PFSK-1 (cell line): ENCODE measurements at regions not wholly inside any gene's neighbourhood (a gene's known extent, or its start where the extent isn't known, plus 50 kb on each side); places are given as distances from the start of the nearest gene placed in this dataset.

Experiments used
- FOXP2 ChIP-seq: optimal IDR thresholded peaks from 2 replicates; pipeline ENCODE3; 2011; ENCODE audit warnings: borderline replicate concordance, control low read depth, inconsistent platforms; ENCODE audit not compliant: insufficient read depth; ENCODE audit errors: extremely low read length, extremely low read depth
- POLR2AphosphoS5 ChIP-seq: IDR thresholded peaks from 2 replicates; pipeline ENCODE4 v1.6.1; 2012; ENCODE audit warnings: low read depth, mild to moderate bottlenecking, control low read depth, low read length, moderate library complexity
- REST ChIP-seq, 2 experiments: IDR thresholded peaks; 2 replicates each; pipeline versions ENCODE4 v1.6.1 to v1.8.0; 2011 to 2012; ENCODE audit warnings: low read depth in 2 of 2, low read length in 2 of 2, control low read depth in 1 of 2, inconsistent platforms in 1 of 2, mild to moderate bottlenecking in 1 of 2, moderate library complexity in 1 of 2; ENCODE audit not compliant: insufficient read depth in 1 of 2
- SIN3A ChIP-seq: IDR thresholded peaks from 2 replicates; pipeline ENCODE4 v1.6.1; 2012; ENCODE audit warnings: mild to moderate bottlenecking, low read length, moderate library complexity, borderline replicate concordance; ENCODE audit not compliant: insufficient read depth

- TF ChIP-seq FOXP2 (no peak), REST (IDR thresholded peaks at IDR 0.05; ENCODE audit: insufficient read depth in 1 of 2, low read depth in 2 of 2, low read length in 2 of 2) (no peak), SIN3A (no peak), POLR2AphosphoS5 (no peak)
These were observed 314.7 kb upstream of the GRAMD2B start for GRCh38 chr5:126108470-126108869.
